Duodenal mucosa (tissue), 2 donors: ENCODE measurements at regions not wholly inside any gene's neighbourhood (a gene's known extent, or its start where the extent isn't known, plus 50 kb on each side); places are given as distances from the start of the nearest gene placed in this dataset.
"Not testable (repeated sequence)": the region's sequence is repeated elsewhere in the genome, so short reads cannot be mapped to it uniquely, and the experiment has no call there.

Source experiments
- H3K27ac ChIP-seq: one replicate; pipeline ENCODE4 v1.7.0; 2013; ENCODE audit warnings: low read depth, low read length
- H3K27me3 ChIP-seq, 2 donors: one replicate each; pipeline ENCODE4 v1.7.0; 2013; ENCODE audit warnings: low read length in 2 of 2, control low read depth in 1 of 2; ENCODE audit not compliant: insufficient read depth in 2 of 2, control insufficient read depth in 1 of 2
- H3K36me3 ChIP-seq, 2 donors: one replicate each; pipeline ENCODE4 v1.7.0; 2013; ENCODE audit warnings: low read length in 2 of 2, control low read depth in 1 of 2; ENCODE audit not compliant: insufficient read depth in 2 of 2, control insufficient read depth in 1 of 2
- H3K4me1 ChIP-seq, 2 donors: one replicate each; pipeline ENCODE4 v1.7.0; 2013; ENCODE audit warnings: low read length in 2 of 2, control low read depth in 1 of 2; ENCODE audit not compliant: insufficient read depth in 2 of 2, control insufficient read depth in 1 of 2
- H3K4me3 ChIP-seq, 2 donors: one replicate each; pipeline ENCODE4 v1.7.0; 2013; ENCODE audit warnings: low read length in 2 of 2, low read depth in 1 of 2
- H3K9ac ChIP-seq, 2 donors: one replicate each; pipeline ENCODE4 v1.7.0; 2013; ENCODE audit warnings: low read length in 2 of 2, low read depth in 1 of 2
- H3K9me3 ChIP-seq, 2 donors: one replicate each; pipeline ENCODE4 v1.7.0; 2013; ENCODE audit warnings: low read length in 2 of 2, control low read depth in 1 of 2; ENCODE audit not compliant: control insufficient read depth in 1 of 2

GRCh38 chr12:34309806-34310804 is 287.8 kb downstream of the ALG10 start:
- H3K36me3 ChIP-seq, H3K4me3 ChIP-seq: not testable (repeated sequence)

GRCh38 chr12:34311337-34311736 is 289.0 kb downstream of the ALG10 start:
- H3K4me3 ChIP-seq: no peak overlapping the region
- H3K4me1 ChIP-seq: no peaks in the 10 kb centered on the region
- H3K9ac ChIP-seq: no peak overlapping the region
- peaks cover 11 to 38% of the 10 kb centered on the region in 2 donors for H3K9me3 ChIP-seq
- H3K27ac ChIP-seq: no peak overlapping the region
- no peaks in the 10 kb centered on the region for H3K36me3 ChIP-seq
- H3K27me3 ChIP-seq: no peaks in the 10 kb centered on the region

More at GRCh38 chr12:34309806-34310804, 287.8 kb downstream of the ALG10 start:
- H3K27me3 ChIP-seq, H3K9ac ChIP-seq, H3K4me1 ChIP-seq, H3K27ac ChIP-seq: not testable (repeated sequence)
- H3K9me3 ChIP-seq: peaks cover 11 to 36% of the 10 kb centered on the region in 2 donors

GRCh38 chr12:34327671-34328070 is 305.4 kb downstream of the ALG10 start:
- Histone ChIP-seq H3K4me3 (no peak overlapping the region), H3K9ac (no peak overlapping the region), H3K9me3 (peaks cover 58 to 70% of the 10 kb centered on the region in 2 donors), H3K27me3 (no peaks in the 10 kb centered on the region), H3K36me3 (no peaks in the 10 kb centered on the region), H3K4me1 (no peaks in the 10 kb centered on the region), H3K27ac (no peak overlapping the region)

- Histone ChIP-seq H3K9me3 (peaks cover 24 to 42% of the 10 kb centered on the region in 2 donors), H3K4me1 (no peaks in the 10 kb centered on the region), H3K27me3 (no peaks in the 10 kb centered on the region)
Measured at GRCh38 chr12:34333337-34333736, 311.0 kb downstream of the ALG10 start.

GRCh38 chr12:34334538-34334937 is 312.2 kb downstream of the ALG10 start:
- Histone ChIP-seq H3K9ac (no peak overlapping the region), H3K9me3 (peaks cover 18 to 42% of the 10 kb centered on the region in 2 donors), H3K27me3 (no peaks in the 10 kb centered on the region), H3K36me3 (no peaks in the 10 kb centered on the region), H3K4me1 (no peaks in the 10 kb centered on the region), H3K27ac (no peak overlapping the region), H3K4me3 (no peak overlapping the region)

More at GRCh38 chr12:34333337-34333736, 311.0 kb downstream of the ALG10 start:
- no peaks in the 10 kb centered on the region for H3K36me3 ChIP-seq
- H3K27ac ChIP-seq: no peak overlapping the region
- H3K9ac ChIP-seq: no peak overlapping the region
- no peak overlapping the region for H3K4me3 ChIP-seq

GRCh38 chr12:34334953-34335743 is 312.9 kb downstream of the ALG10 start:
- no peaks in the 10 kb centered on the region for H3K27me3 ChIP-seq
- H3K9me3 ChIP-seq: peaks cover 12 to 37% of the 10 kb centered on the region in 2 donors
- H3K4me1 ChIP-seq: no peaks in the 10 kb centered on the region
- no peak overlapping the region for H3K9ac ChIP-seq
- H3K4me3 ChIP-seq: no peak overlapping the region
- no peak overlapping the region for H3K27ac ChIP-seq
- no peaks in the 10 kb centered on the region for H3K36me3 ChIP-seq

GRCh38 chr12:34335819-34336262 is 313.5 kb downstream of the ALG10 start:
- Histone ChIP-seq H3K9me3 (peaks cover 14 to 37% of the 10 kb centered on the region in 2 donors), H3K4me1 (no peaks in the 10 kb centered on the region), H3K4me3 (no peak overlapping the region), H3K9ac (no peak overlapping the region), H3K36me3 (no peaks in the 10 kb centered on the region), H3K27me3 (no peaks in the 10 kb centered on the region), H3K27ac (no peak overlapping the region)

- Histone ChIP-seq H3K4me1 (no peaks in the 10 kb centered on the region), H3K9me3 (peaks cover 9 to 31% of the 10 kb centered on the region in 2 donors), H3K9ac (no peak overlapping the region), H3K27me3 (no peaks in the 10 kb centered on the region), H3K27ac (no peak overlapping the region), H3K36me3 (no peaks in the 10 kb centered on the region), H3K4me3 (no peak overlapping the region)
Measured at GRCh38 chr12:34336619-34337465, 314.5 kb downstream of the ALG10 start.

- Histone ChIP-seq H3K9me3 (peaks cover 3 to 19% of the 10 kb centered on the region in 2 donors), H3K4me1 (no peaks in the 10 kb centered on the region), H3K27ac (no peak overlapping the region), H3K36me3 (no peaks in the 10 kb centered on the region), H3K4me3 (no peak overlapping the region), H3K27me3 (no peaks in the 10 kb centered on the region), H3K9ac (no peak overlapping the region)
Measured at GRCh38 chr12:34338751-34339150, 316.5 kb downstream of the ALG10 start.
